Upper lobe of left lung (tissue), 4 donors: ENCODE measurements at regions not wholly inside any gene's neighbourhood (a gene's known extent, or its start where the extent isn't known, plus 50 kb on each side); places are given as distances from the start of the nearest gene placed in this dataset.

ENCODE experiments used
- EP300 ChIP-seq, 4 donors: sonication (generic); formaldehyde crosslinking; IDR thresholded peaks; one replicate each; pipeline ENCODE4 v1.5.1; 2017; ENCODE audit warnings: antibody characterized with exemption in 4 of 4, control low read depth in 2 of 4
- POLR2A ChIP-seq, 4 donors: fragments of 450-650 bp; IDR thresholded peaks; one replicate each; pipeline ENCODE4 v1.5.1; 2016 to 2017; ENCODE audit warnings: antibody characterized with exemption in 4 of 4, mild to moderate bottlenecking in 2 of 4
- POLR2AphosphoS5 ChIP-seq, 2 donors: sonication (generic); formaldehyde crosslinking; IDR thresholded peaks; one replicate each; pipeline ENCODE4 v1.5.1; 2017; ENCODE audit warnings: antibody characterized with exemption in 2 of 2
- TF ChIP-seq, protein P1 (sequence below), 6 experiments: fragments of 450-650 bp in 4 of 6; fragments of 200-600 bp in 2 of 6; sonication (generic) in 2 of 6; IDR thresholded peaks; one replicate each; pipeline ENCODE4 v1.5.1; 2016 to 2019; ENCODE audit warnings: antibody characterized with exemption in 6 of 6

DNA sequence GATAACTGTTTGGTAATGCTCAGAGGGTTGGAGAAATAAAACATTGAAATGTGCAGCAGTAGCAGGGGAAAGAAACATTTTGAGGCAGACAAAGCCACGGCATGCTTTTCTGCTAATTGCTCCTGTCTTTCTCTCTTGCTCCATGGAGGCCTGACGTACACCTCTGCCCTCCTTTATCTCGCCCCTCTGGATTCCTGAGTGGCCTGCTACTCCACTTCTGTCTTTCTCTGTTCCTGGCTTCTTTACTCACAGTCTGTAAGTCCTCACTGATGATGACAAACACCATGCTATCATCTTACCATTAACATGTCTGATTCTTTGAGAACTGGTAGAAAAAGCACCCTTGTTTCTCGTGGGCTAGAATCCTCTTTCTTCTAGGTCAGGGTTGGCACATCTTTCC, 392.9 kb downstream of the MEIS1 start:
- TF ChIP-seq, protein P1, sequence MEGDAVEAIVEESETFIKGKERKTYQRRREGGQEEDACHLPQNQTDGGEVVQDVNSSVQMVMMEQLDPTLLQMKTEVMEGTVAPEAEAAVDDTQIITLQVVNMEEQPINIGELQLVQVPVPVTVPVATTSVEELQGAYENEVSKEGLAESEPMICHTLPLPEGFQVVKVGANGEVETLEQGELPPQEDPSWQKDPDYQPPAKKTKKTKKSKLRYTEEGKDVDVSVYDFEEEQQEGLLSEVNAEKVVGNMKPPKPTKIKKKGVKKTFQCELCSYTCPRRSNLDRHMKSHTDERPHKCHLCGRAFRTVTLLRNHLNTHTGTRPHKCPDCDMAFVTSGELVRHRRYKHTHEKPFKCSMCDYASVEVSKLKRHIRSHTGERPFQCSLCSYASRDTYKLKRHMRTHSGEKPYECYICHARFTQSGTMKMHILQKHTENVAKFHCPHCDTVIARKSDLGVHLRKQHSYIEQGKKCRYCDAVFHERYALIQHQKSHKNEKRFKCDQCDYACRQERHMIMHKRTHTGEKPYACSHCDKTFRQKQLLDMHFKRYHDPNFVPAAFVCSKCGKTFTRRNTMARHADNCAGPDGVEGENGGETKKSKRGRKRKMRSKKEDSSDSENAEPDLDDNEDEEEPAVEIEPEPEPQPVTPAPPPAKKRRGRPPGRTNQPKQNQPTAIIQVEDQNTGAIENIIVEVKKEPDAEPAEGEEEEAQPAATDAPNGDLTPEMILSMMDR (IDR thresholded peaks at IDR 0.05): no peak
- TF ChIP-seq POLR2A (IDR thresholded peaks at IDR 0.05) (no peak), EP300 (IDR thresholded peaks at IDR 0.05) (no peak), POLR2AphosphoS5 (IDR thresholded peaks at IDR 0.05) (no peak)
